Heart right ventricle (tissue), 16 donors: ENCODE measurements at regions not wholly inside any gene's neighbourhood (a gene's known extent, or its start where the extent isn't known, plus 50 kb on each side); places are given as distances from the start of the nearest gene placed in this dataset.

Experiments
- ATAC-seq, 8 donors: fragments of 200-7000 bp; cut with Tn5 transposase; one replicate each; pipeline ENCODE4 v1.9.1; 2020; ENCODE audit warnings: mild to moderate bottlenecking in 8 of 8, moderate library complexity in 8 of 8, moderate number of reproducible peaks in 1 of 8
- DNase-seq, 2 donors: peaks; one replicate each; pipeline ENCODE4 v3.0.0-alpha.2; 2020
- H3K27ac ChIP-seq, 10 donors: fragments of 200-600 bp; sonication (generic) in 2 of 10; one replicate each; pipeline versions ENCODE4 v1.5.0 to v1.8.0; 2020 to 2022; ENCODE audit warnings: mild to moderate bottlenecking in 3 of 10
- H3K27me3 ChIP-seq, 7 donors: fragments of 200-600 bp; one replicate each; pipeline ENCODE4 v1.8.0; 2021 to 2022; ENCODE audit warnings: mild to moderate bottlenecking in 2 of 7
- H3K36me3 ChIP-seq, 9 donors: fragments of 200-600 bp; sonication (generic) in 1 of 9; one replicate each; pipeline versions ENCODE4 v1.5.0 to v1.8.0; 2020 to 2022; ENCODE audit warnings: mild to moderate bottlenecking in 2 of 9
- H3K4me1 ChIP-seq, 9 donors: fragments of 200-600 bp; sonication (generic) in 1 of 9; one replicate each; pipeline versions ENCODE4 v1.5.0 to v1.8.0; 2020 to 2022; ENCODE audit warnings: mild to moderate bottlenecking in 4 of 9
- H3K4me3 ChIP-seq, 10 donors: fragments of 200-600 bp; sonication (generic) in 2 of 10; one replicate each; pipeline versions ENCODE4 v1.5.0 to v1.8.0; 2020 to 2022; ENCODE audit warnings: mild to moderate bottlenecking in 7 of 10, moderate library complexity in 2 of 10
- H3K9me3 ChIP-seq, 11 donors: fragments of 200-600 bp in 10 of 11; sonication (generic) in 2 of 11; one replicate each; pipeline versions ENCODE4 v1.5.0 to v1.8.0; 2013 to 2022; ENCODE audit warnings: mild to moderate bottlenecking in 2 of 11, control low read depth in 1 of 11, moderate library complexity in 1 of 11
- CTCF ChIP-seq, 9 donors: fragments of 200-600 bp; sonication (generic) in 2 of 9; IDR thresholded peaks; one replicate each; pipeline versions ENCODE4 v1.5.0 to v1.8.0; 2021 to 2022; ENCODE audit warnings: antibody characterized with exemption in 9 of 9, mild to moderate bottlenecking in 5 of 9, moderate library complexity in 1 of 9
- WGBS, 2 donors: extraction: QIAGEN DNeasy Blood & Tissue Kit; methylation state at CpG; one replicate each; pipeline ENCODE4 v1.1.7; 2013; ENCODE audit warnings: inconsistent platforms in 1 of 2; 5-methylcytosine and 5-hydroxymethylcytosine counted together
- intact Hi-C, 10 donors: fragments of 100-400 bp; cut with DNase I; formaldehyde crosslinking; loops; one replicate each; pipeline versions ENCODE4 v1.11.1 to v1.14.2; 2022
- donor health status: Arrhythmogenic right ventricular cardiomyopathy.
- donor health status: ischemic (EF 13 %, LVEDD 7.1; RV severe dilation, severe dysfunction).
- donor health status: healthy with polysubstance abuse.
- donor health status: DM: no; HTN: yes; CAD: no.
- donor health status: DM: no; HTN: no; CAD: no.
- donor health status: ischemic (EF 25% LVEDD 6.9; RV normal size, moderate dysfunction).
- donor health status: ischemic (EF 25% LVEDD 5.7; RV mildly dilated, moderate dysfunction).
- donor health status: healthy.
- donor health status: DM: yes; HTN: yes; CAD: no.
- donor health status: Ischemic cardiomyopathy.
- donor health status: ischemic (EF 35%, LVEDD 5.7; RV mildly dilated, moderate dysfunction).
- donor health status: nonischemic (EF 11% LVEDD 7.7; RV severe dilation, severe dysfunction).
- donor health status: DM: yes; HTN: yes; CAD: no.
- donor health status: PGD.
- donor health status: ischemic (EF 29% LVEDD 5.4; RV normal size, mild dysfunction).
- donor health status: nonischemic (EF 23%, LVEDD 6.1; RV moderate dilation, normal function).

DNA sequence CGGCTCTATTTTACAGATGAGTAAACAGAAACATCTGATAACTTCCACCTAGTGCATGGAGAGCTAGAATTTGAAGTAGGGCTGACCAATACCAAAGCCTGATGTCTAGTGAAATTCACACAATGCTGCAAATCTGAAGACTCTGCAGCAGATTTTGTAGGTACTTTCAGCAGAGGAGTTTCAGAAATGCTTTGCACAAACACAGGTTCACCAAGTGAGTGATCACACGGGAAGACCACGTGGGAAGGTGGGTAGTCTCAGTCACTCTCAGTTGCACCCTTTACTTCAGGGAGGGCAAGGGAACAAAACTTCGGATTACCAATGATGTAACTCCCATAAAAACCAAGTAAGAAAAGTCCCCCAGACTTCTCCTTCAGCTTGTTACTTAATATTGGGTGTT, 63.3 kb upstream of the DAAM1 start:
- H3K27me3 ChIP-seq, result no peaks in the 10 kb centered on the region
- no peak for DNase-seq
- H3K27ac ChIP-seq, result no peak overlapping the region
- TF ChIP-seq CTCF (IDR thresholded peaks at IDR 0.05), result no peak
- H3K4me3 ChIP-seq, result no peak overlapping the region
- intact Hi-C loops, result loop anchor here in 6 of 10 donors (5.0 to 10.0 kb wide), 4 partner anchors 62 to 450 kb away; partner anchors contain the start of genes DAAM1 (in 3 of the 6) and CCDC175 (in 1 of the 6)
- no peaks in the 10 kb centered on the region for H3K36me3 ChIP-seq
- no peak for ATAC-seq
- 74 to 80% methylated on average over 4 of the region's 4 CpGs for WGBS, 2 donors
- H3K4me1 ChIP-seq, result peaks cover 0 to under 1% (median 0%) of the 10 kb centered on the region in 9 donors
- no peaks in the 10 kb centered on the region for H3K9me3 ChIP-seq

GRCh38 chr14:59126714-59127436, 61.6 kb upstream of the DAAM1 start:
- peak; percentile 60 to 88 (median 81) for TF ChIP-seq CTCF (IDR thresholded peaks at IDR 0.05)
- H3K9me3 ChIP-seq, result no peaks in the 10 kb centered on the region
- ATAC-seq (peak in 7 of 8 donors; percentile 79 to 91 (median 89)), DNase-seq (peak in 1 of 2 donors; percentile 32)
- no peaks in the 10 kb centered on the region for H3K36me3 ChIP-seq
- no peak overlapping the region for H3K27ac ChIP-seq
- intact Hi-C loops, result loop anchor here (1.0 to 10.0 kb wide), 7 partner anchors 60 to 448 kb away; partner anchors contain the start of genes DAAM1 (in 3 of the 10) and CCDC175 (in 1 of the 10)
- WGBS, 2 donors, result 45 to 46% methylated on average over 4 of the region's 4 CpGs
- peaks cover 0 to 9% (median 0%) of the 10 kb centered on the region in 9 donors for H3K4me1 ChIP-seq
- no peak overlapping the region for H3K4me3 ChIP-seq
- no peaks in the 10 kb centered on the region for H3K27me3 ChIP-seq

DNA sequence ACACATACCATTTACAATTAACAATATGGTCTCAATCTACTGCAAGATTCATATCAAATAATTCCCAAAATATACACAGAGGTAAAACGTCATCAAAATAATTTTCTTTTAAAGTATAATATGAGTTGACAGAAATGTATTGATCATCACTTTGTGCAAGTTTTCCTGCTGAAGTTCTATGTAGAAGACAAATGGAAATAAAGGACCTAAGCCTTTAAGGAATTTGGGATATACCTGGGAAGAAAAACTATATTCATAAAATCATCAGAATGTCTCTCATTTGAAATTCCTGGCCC, 61.1 kb upstream of the DAAM1 start:
- H3K4me1 ChIP-seq, result peaks cover 0 to 9% (median 0%) of the 10 kb centered on the region in 9 donors
- ATAC-seq, result no peak
- intact Hi-C loops, result loop anchor here (1.0 to 10.0 kb wide), 7 partner anchors 60 to 447 kb away; partner anchors contain the start of genes DAAM1 (in 3 of the 10) and CCDC175 (in 1 of the 10)
- no peak overlapping the region for H3K27ac ChIP-seq
- H3K36me3 ChIP-seq, result no peaks in the 10 kb centered on the region
- 63 to 72% methylated on average over 1 of the region's 1 CpG for WGBS, 2 donors
- DNase-seq, result no peak
- no peak overlapping the region for H3K4me3 ChIP-seq
- H3K27me3 ChIP-seq, result no peaks in the 10 kb centered on the region
- H3K9me3 ChIP-seq, result no peaks in the 10 kb centered on the region
- peak in 2 of 9 donors; percentile 8 to 18 for TF ChIP-seq CTCF (IDR thresholded peaks at IDR 0.05)

GRCh38 chr14:59130462-59130861, 58.0 kb upstream of the DAAM1 start:
- Histone ChIP-seq H3K4me3 (peak overlapping the region in 5 of 10 donors; percentile 1 to 22 (median 15)), H3K4me1 (peaks cover 0 to 13% (median 0%) of the 10 kb centered on the region in 9 donors), H3K36me3 (no peaks in the 10 kb centered on the region), H3K9me3 (no peaks in the 10 kb centered on the region), H3K27me3 (no peaks in the 10 kb centered on the region), H3K27ac (no peak overlapping the region)
- intact Hi-C loops, result loop anchor here in 4 of 10 donors (5.0 to 10.0 kb wide), 3 partner anchors 52 to 194 kb away; partner anchors contain the start of gene DAAM1 (in 1 of the 4)
- ATAC-seq (peak in 1 of 8 donors; percentile 25), DNase-seq (peak in 1 of 2 donors; percentile 17)
- WGBS, 2 donors, result 41 to 48% methylated on average over 7 of the region's 7 CpGs
- TF ChIP-seq CTCF (IDR thresholded peaks at IDR 0.05), result no peak
